ENCODE measurements at regions not wholly inside any gene's neighbourhood (a gene's known extent, or its start where the extent isn't known, plus 50 kb on each side); places are given as distances from the start of the nearest gene placed in this dataset.

GRCh38 chr14:98456231-98456630 is 815.8 kb downstream of the BCL11B start:
- Histone ChIP-seq H3K27me3 (replicated peaks; ENCODE audit: control insufficient read depth, insufficient read depth, low read length) (no peaks in the 10 kb centered on the region), H3K4me3 (ENCODE audit: low read depth, low read length) (no peak overlapping the region), H3K36me3 (ENCODE audit: control insufficient read depth, insufficient read depth, low read length) (no peaks in the 10 kb centered on the region), H3K4me1 (no peaks in the 10 kb centered on the region), H3K9me3 (no peaks in the 10 kb centered on the region)
- Mint-ChIP-seq H3K4me3 (ENCODE audit: unreplicated experiment) (no peak overlapping the region), H3K4me1 (ENCODE audit: low read depth, unreplicated experiment) (no peaks in the 10 kb centered on the region), H3K27me3 (ENCODE audit: insufficient read depth, unreplicated experiment) (peaks cover 4% of the 10 kb centered on the region), H3K36me3 (ENCODE audit: insufficient read depth, unreplicated experiment) (no peaks in the 10 kb centered on the region), H3K9me3 (ENCODE audit: unreplicated experiment) (no peaks in the 10 kb centered on the region), H3K27ac (ENCODE audit: unreplicated experiment) (no peak overlapping the region)
- no TSS peak for BruUV-seq (replicated peaks)
- no peak for DNase-seq
- ChIA-PET POLR2A (no interaction called here), CTCF (no interaction called here)
- TF ChIP-seq, protein P1, sequence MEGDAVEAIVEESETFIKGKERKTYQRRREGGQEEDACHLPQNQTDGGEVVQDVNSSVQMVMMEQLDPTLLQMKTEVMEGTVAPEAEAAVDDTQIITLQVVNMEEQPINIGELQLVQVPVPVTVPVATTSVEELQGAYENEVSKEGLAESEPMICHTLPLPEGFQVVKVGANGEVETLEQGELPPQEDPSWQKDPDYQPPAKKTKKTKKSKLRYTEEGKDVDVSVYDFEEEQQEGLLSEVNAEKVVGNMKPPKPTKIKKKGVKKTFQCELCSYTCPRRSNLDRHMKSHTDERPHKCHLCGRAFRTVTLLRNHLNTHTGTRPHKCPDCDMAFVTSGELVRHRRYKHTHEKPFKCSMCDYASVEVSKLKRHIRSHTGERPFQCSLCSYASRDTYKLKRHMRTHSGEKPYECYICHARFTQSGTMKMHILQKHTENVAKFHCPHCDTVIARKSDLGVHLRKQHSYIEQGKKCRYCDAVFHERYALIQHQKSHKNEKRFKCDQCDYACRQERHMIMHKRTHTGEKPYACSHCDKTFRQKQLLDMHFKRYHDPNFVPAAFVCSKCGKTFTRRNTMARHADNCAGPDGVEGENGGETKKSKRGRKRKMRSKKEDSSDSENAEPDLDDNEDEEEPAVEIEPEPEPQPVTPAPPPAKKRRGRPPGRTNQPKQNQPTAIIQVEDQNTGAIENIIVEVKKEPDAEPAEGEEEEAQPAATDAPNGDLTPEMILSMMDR (IDR thresholded peaks at IDR 0.05; ENCODE audit: insufficient read depth in 1 of 2, low read depth in 1 of 2, low read length in 1 of 2, severe bottlenecking in 1 of 2, unreplicated experiment in 1 of 2), result no peak
- intact Hi-C loops (cut with micrococcal nuclease; ENCODE audit: unreplicated experiment), result no loop called here

- ChIA-PET POLR2A (no interaction called here), CTCF (no interaction called here)
- no peaks in the 10 kb centered on the region for H3K4me1 ChIP-seq
- Mint-ChIP-seq H3K4me3 (ENCODE audit: unreplicated experiment) (no peak overlapping the region), H3K4me1 (ENCODE audit: low read depth, unreplicated experiment) (no peaks in the 10 kb centered on the region), H3K9me3 (ENCODE audit: unreplicated experiment) (no peaks in the 10 kb centered on the region), H3K27me3 (ENCODE audit: insufficient read depth, unreplicated experiment) (peaks cover 4% of the 10 kb centered on the region), H3K27ac (ENCODE audit: unreplicated experiment) (no peak overlapping the region), H3K36me3 (ENCODE audit: insufficient read depth, unreplicated experiment) (no peaks in the 10 kb centered on the region)
- H3K36me3 ChIP-seq (ENCODE audit: control insufficient read depth, insufficient read depth, low read length), result no peaks in the 10 kb centered on the region
- DNase-seq, result no peak
- TF ChIP-seq, protein P1 (IDR thresholded peaks at IDR 0.05; ENCODE audit: insufficient read depth in 1 of 2, low read depth in 1 of 2, low read length in 1 of 2, severe bottlenecking in 1 of 2, unreplicated experiment in 1 of 2), result no peak
- intact Hi-C loops (cut with micrococcal nuclease; ENCODE audit: unreplicated experiment), result no loop called here
- no peaks in the 10 kb centered on the region for H3K27me3 ChIP-seq (replicated peaks; ENCODE audit: control insufficient read depth, insufficient read depth, low read length)
- no TSS peak for BruUV-seq (replicated peaks)
- no peak overlapping the region for H3K4me3 ChIP-seq (ENCODE audit: low read depth, low read length)
- no peaks in the 10 kb centered on the region for H3K9me3 ChIP-seq
These were observed 813.3 kb downstream of the BCL11B start for GRCh38 chr14:98458702-98459101.

- H3K9me3 Mint-ChIP-seq (ENCODE audit: unreplicated experiment), result no peaks in the 10 kb centered on the region
- no peaks in the 10 kb centered on the region for H3K4me1 Mint-ChIP-seq (ENCODE audit: low read depth, unreplicated experiment)
- Histone ChIP-seq H3K4me1 (no peaks in the 10 kb centered on the region), H3K9me3 (no peaks in the 10 kb centered on the region), H3K27me3 (replicated peaks; ENCODE audit: control insufficient read depth, insufficient read depth, low read length) (no peaks in the 10 kb centered on the region), H3K4me3 (ENCODE audit: low read depth, low read length) (no peak overlapping the region), H3K36me3 (ENCODE audit: control insufficient read depth, insufficient read depth, low read length) (no peaks in the 10 kb centered on the region)
- no TSS peak for BruUV-seq (replicated peaks)
- DNase-seq, result no peak
- TF ChIP-seq, protein P1 (IDR thresholded peaks at IDR 0.05; ENCODE audit: insufficient read depth in 1 of 2, low read depth in 1 of 2, low read length in 1 of 2, severe bottlenecking in 1 of 2, unreplicated experiment in 1 of 2), result no peak
- H3K36me3 Mint-ChIP-seq (ENCODE audit: insufficient read depth, unreplicated experiment), result no peaks in the 10 kb centered on the region
- H3K27me3 Mint-ChIP-seq (ENCODE audit: insufficient read depth, unreplicated experiment), result no peaks in the 10 kb centered on the region
- no peak overlapping the region for H3K4me3 Mint-ChIP-seq (ENCODE audit: unreplicated experiment)
- POLR2A ChIA-PET, result no interaction called here
- no peak overlapping the region for H3K27ac Mint-ChIP-seq (ENCODE audit: unreplicated experiment)
- intact Hi-C loops (cut with micrococcal nuclease; ENCODE audit: unreplicated experiment), result no loop called here
- CTCF ChIA-PET, result no interaction called here
These were observed 809.1 kb downstream of the BCL11B start for GRCh38 chr14:98462908-98463307.

All from Caco-2 (cell line).